ENCODE measurements at regions not wholly inside any gene's neighbourhood (a gene's known extent, or its start where the extent isn't known, plus 50 kb on each side); places are given as distances from the start of the nearest gene placed in this dataset.

GRCh38 chr18:78778651-78779050 lies 201.0 kb upstream of the SALL3 start (continued):
- TF ChIP-seq SKIL (CRISPR knock-in tag; IDR thresholded peaks at IDR 0.05; ENCODE audit: borderline replicate concordance) = no peak

GRCh38 chr18:78779996-78780718 lies 199.5 kb upstream of the SALL3 start:
- BruUV-seq (replicated peaks) = no TSS peak
- intact Hi-C loops (cut with micrococcal nuclease; ENCODE audit: unreplicated experiment) (no loop called here), in situ Hi-C loops (cut with HindIII; ENCODE audit: extremely low pct_ligation_motif_present, low pct_unique_long_range_greater_than_20kb) (no loop called here)
- Histone ChIP-seq H2AFZ (ENCODE audit: low read length) (no peak overlapping the region), H3K27ac (ENCODE audit: extremely low read length, insufficient read depth, low read length) (no peak overlapping the region), H3K79me2 (ENCODE audit: insufficient read depth, low read length) (no peaks in the 10 kb centered on the region), H3K9me3 (ENCODE audit: low read length) (no peaks in the 10 kb centered on the region), H3K4me1 (ENCODE audit: insufficient read depth, low read length) (no peaks in the 10 kb centered on the region), H3K36me3 (replicated peaks in 1 of 2; ENCODE audit: control insufficient read depth in 1 of 2, insufficient read depth in 2 of 2, low read length in 2 of 2) (no peaks in the 10 kb centered on the region), H3K4me2 (ENCODE audit: low read depth, low read length) (no peak overlapping the region), H3K4me3 (replicated peaks in 1 of 3; ENCODE audit: insufficient read depth in 1 of 3, low read depth in 2 of 3, low read length in 3 of 3) (no peak overlapping the region), H3K27me3 (ENCODE audit: control insufficient read depth in 1 of 2, insufficient read depth in 2 of 2, low read length in 2 of 2) (peaks cover 1 to 13% of the 10 kb centered on the region in 2 experiments; a peak in 3 of 5 replicates), H3K9ac (ENCODE audit: insufficient read depth, low read depth, low read length) (no peak overlapping the region), H4K20me1 (ENCODE audit: insufficient read depth, low read length) (no peaks in the 10 kb centered on the region)
- TF ChIP-seq ZNF251 (CRISPR knock-in tag; IDR thresholded peaks at IDR 0.05) (no peak), KLF16 (CRISPR knock-in tag; IDR thresholded peaks at IDR 0.05) (no peak), ZNF550 (CRISPR knock-in tag; IDR thresholded peaks at IDR 0.05; ENCODE audit: borderline replicate concordance) (no peak), MAFF (IDR thresholded peaks at IDR 0.05; ENCODE audit: low read depth, low read length) (no peak), ZNF562 (CRISPR knock-in tag; IDR thresholded peaks at IDR 0.05; ENCODE audit: borderline replicate concordance) (no peak), CCDC6 (CRISPR knock-in tag; IDR thresholded peaks at IDR 0.05) (no peak), CEBPG (CRISPR knock-in tag; IDR thresholded peaks at IDR 0.05) (no peak), ZNF737 (CRISPR knock-in tag; IDR thresholded peaks at IDR 0.05; ENCODE audit: borderline replicate concordance) (no peak), ATF7-NPFF (CRISPR knock-in tag; IDR thresholded peaks at IDR 0.05; ENCODE audit: low read depth) (no peak), ASH2L (IDR thresholded peaks at IDR 0.05; ENCODE audit: insufficient read length, low read depth, low read length) (no peak), USF2 (IDR thresholded peaks at IDR 0.05; ENCODE audit: low read depth, low read length) (no peak), USF2 (CRISPR knock-in tag; IDR thresholded peaks at IDR 0.05; ENCODE audit: borderline replicate concordance) (no peak), NFIB (CRISPR knock-in tag; IDR thresholded peaks at IDR 0.05; ENCODE audit: borderline replicate concordance) (no peak), ZSCAN30 (CRISPR knock-in tag; IDR thresholded peaks at IDR 0.05) (no peak), ESRRA (CRISPR knock-in tag; IDR thresholded peaks at IDR 0.05; ENCODE audit: low read depth) (no peak)
- WGBS (ENCODE audit: low lambda C conversion rate) = 41% methylated on average over 15 of the region's 29 CpGs
- DNase-seq (ENCODE audit: low spot score) (no peak), FAIRE-seq (no peak), ATAC-seq (no peak)
- ChIA-PET CTCF (ENCODE audit: low intra/inter-chr PET ratio, low total read pairs) (no interaction called here), POLR2A (no interaction called here)

All from HepG2 (cell line).